ENCODE measurements at regions not wholly inside any gene's neighbourhood (a gene's known extent, or its start where the extent isn't known, plus 50 kb on each side); places are given as distances from the start of the nearest gene placed in this dataset.

DNA sequence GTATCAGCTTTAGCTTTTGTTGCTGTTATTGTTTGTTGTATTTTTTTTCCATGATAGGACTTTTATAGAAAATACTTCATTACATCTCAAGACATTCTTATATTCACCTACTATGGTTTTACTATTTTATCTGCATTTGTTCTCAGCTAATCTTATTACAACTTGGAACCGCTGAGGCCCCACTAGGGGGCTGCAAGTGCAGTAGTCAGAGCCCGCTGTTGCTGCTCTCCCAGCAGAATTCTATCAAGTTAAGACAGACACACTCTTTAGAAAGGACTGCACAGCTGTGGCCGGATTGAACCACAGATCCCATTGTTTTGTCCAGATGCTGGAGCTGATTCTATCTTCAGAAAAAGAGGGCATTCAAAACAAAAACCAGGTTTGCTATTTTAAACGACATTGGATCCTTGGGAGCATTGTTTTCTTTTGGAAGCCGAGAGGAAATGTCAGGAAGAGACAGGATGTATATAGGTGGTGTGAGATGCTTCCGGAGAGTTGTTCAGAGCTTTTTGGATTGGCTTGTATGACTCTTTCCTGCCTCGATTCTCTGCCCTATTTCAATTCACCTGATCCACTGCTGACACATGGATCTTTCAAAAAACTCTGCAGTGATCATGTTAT is 105.7 kb upstream of the GAREM1 start:
- Mint-ChIP-seq H3K9me3 (ENCODE audit: insufficient read depth) (no peaks in the 10 kb centered on the region), H3K27me3 (ENCODE audit: low read depth) (peaks cover 7% of the 10 kb centered on the region), H3K27ac (no peak overlapping the region), H3K36me3 (ENCODE audit: low read depth) (no peaks in the 10 kb centered on the region), H3K4me1 (ENCODE audit: low read depth) (no peaks in the 10 kb centered on the region), H3K4me3 (no peak overlapping the region)
- ChIA-PET CTCF (no interaction called here), POLR2A (no interaction called here)
- no peak for DNase-seq
- ATAC-seq = no peak

- H3K9me3 Mint-ChIP-seq (ENCODE audit: insufficient read depth) = no peaks in the 10 kb centered on the region
- no peaks in the 10 kb centered on the region for H3K27me3 Mint-ChIP-seq (ENCODE audit: low read depth)
- H3K27ac Mint-ChIP-seq = no peak overlapping the region
- no peak overlapping the region for H3K4me3 Mint-ChIP-seq
- no peaks in the 10 kb centered on the region for H3K36me3 Mint-ChIP-seq (ENCODE audit: low read depth)
- ChIA-PET POLR2A (no interaction called here), CTCF (no interaction called here)
- no peaks in the 10 kb centered on the region for H3K4me1 Mint-ChIP-seq (ENCODE audit: low read depth)
- DNase-seq (no peak), ATAC-seq (no peak)
Measured at GRCh38 chr18:32566960-32567359, 96.3 kb upstream of the GAREM1 start.

DNA sequence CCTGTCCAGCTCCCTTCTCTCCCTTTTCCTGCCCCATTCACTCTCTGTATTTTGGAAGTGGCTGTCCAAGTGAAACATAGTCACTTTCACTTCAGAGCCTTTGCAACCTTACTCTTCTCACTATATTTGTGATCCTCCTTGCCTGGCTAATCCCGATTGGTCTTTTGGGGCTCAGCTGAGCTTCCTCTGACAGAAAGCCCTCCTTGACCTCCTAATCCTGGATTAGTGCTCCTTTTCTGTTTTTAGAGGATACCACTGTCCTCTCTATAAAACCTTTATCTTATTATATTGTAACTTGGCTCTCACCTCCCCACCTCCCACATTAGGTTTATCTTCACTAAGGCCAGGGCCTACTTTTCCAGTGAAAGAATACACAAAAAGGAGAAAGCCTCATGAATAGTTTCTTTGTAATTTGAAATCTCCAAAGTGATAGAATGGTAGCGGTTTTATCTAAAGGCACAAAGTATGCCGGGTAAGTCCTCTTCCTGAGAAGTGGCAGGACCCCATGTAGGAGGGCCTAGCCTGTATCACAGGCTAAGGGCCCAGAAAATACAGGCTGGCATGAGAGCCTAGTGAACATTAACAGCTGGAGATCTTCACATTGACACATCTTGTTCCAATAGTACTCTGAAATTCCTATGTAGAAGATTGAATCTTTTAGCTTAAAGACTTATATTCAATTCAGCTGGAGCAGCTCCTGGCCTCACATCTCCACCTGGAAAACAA is 83.1 kb upstream of the GAREM1 start:
- ChIA-PET CTCF (interaction anchor here (6.8 kb wide), 1 partner anchor 396 kb away, joined by 68 read pairs; no protein-coding TSS in a partner anchor), POLR2A (no interaction called here)
- no peak overlapping the region for H3K27ac Mint-ChIP-seq
- H3K27me3 Mint-ChIP-seq (ENCODE audit: low read depth) = peaks cover 6% of the 10 kb centered on the region
- no peak overlapping the region for H3K4me3 Mint-ChIP-seq
- no peaks in the 10 kb centered on the region for H3K36me3 Mint-ChIP-seq (ENCODE audit: low read depth)
- no peaks in the 10 kb centered on the region for H3K9me3 Mint-ChIP-seq (ENCODE audit: insufficient read depth)
- no peak for DNase-seq
- H3K4me1 Mint-ChIP-seq (ENCODE audit: low read depth) = no peaks in the 10 kb centered on the region
- no peak for ATAC-seq

DNA sequence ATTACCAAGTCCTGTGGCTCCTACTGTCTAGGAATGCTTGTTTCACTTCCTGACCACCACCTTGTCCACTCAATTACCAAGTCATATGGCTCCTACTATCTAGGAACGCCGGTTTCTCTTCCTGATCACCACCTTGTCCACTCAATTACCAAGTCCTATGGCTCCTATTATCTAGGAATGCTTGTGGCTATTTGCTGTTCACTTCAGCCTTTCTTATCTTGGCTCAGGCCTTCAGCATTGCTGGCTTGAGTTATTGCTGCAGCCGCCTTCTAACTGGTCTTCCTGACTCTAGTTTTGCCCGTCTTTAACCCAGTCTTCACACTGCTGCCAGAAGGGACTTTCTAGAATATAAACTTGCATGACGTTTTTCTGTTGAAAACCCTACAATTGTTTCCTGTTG is 82.5 kb upstream of the GAREM1 start:
- CTCF ChIA-PET = interaction anchor here (0.6 to 6.8 kb wide), 7 partner anchors 10 to 395 kb away, joined by 3 to 68 read pairs (median 5); partner anchors contain the start of gene GAREM1
- H3K27me3 Mint-ChIP-seq (ENCODE audit: low read depth) = peaks cover 6% of the 10 kb centered on the region
- H3K4me1 Mint-ChIP-seq (ENCODE audit: low read depth) = no peaks in the 10 kb centered on the region
- DNase-seq (no peak), ATAC-seq (no peak)
- no peak overlapping the region for H3K4me3 Mint-ChIP-seq
- no peak overlapping the region for H3K27ac Mint-ChIP-seq
- POLR2A ChIA-PET = no interaction called here
- H3K9me3 Mint-ChIP-seq (ENCODE audit: insufficient read depth) = no peaks in the 10 kb centered on the region
- H3K36me3 Mint-ChIP-seq (ENCODE audit: low read depth) = no peaks in the 10 kb centered on the region

DNA sequence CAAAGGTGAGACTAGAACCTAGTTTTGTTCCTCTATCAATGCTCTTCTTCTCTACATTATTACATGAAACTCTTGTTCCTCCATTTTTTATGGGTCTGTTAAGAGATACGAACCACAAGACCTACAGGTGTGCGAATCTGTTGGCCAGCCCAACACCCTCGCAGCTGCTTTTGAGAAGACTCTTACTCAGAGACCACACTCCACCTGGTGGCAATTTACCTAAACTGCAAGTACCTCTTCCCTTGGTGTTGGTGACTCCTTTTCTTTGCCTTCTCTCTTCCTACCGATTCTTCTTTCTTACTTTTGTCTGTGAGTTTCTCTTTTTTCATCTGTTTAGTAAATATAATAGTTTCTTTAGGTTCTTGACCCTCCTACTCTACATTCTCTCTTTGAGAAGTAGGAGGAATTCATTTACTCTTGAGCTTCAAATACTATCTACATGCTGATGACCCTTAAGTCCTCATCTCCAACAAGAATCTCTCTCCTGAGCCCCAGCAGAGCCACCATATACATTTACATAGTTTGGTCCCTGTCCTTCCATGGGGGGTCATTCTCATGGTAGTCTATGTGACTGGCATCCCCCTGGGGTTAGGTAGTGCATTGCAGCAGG is 81.8 kb upstream of the GAREM1 start:
- H3K4me3 Mint-ChIP-seq = no peak overlapping the region
- H3K36me3 Mint-ChIP-seq (ENCODE audit: low read depth) = no peaks in the 10 kb centered on the region
- no peaks in the 10 kb centered on the region for H3K4me1 Mint-ChIP-seq (ENCODE audit: low read depth)
- ChIA-PET POLR2A (no interaction called here), CTCF (interaction anchor here (0.6 to 6.8 kb wide), 9 partner anchors 11 to 400 kb away, joined by 3 to 68 read pairs (median 4); partner anchors contain the start of gene GAREM1)
- no peak overlapping the region for H3K27ac Mint-ChIP-seq
- H3K27me3 Mint-ChIP-seq (ENCODE audit: low read depth) = peaks cover 4% of the 10 kb centered on the region
- peak; percentile 74 for ATAC-seq
- H3K9me3 Mint-ChIP-seq (ENCODE audit: insufficient read depth) = no peaks in the 10 kb centered on the region
- DNase-seq = peak; percentile 70

- ATAC-seq (no peak), DNase-seq (no peak)
- Mint-ChIP-seq H3K36me3 (ENCODE audit: low read depth) (no peaks in the 10 kb centered on the region), H3K27me3 (ENCODE audit: low read depth) (no peaks in the 10 kb centered on the region), H3K9me3 (ENCODE audit: insufficient read depth) (no peaks in the 10 kb centered on the region), H3K27ac (no peak overlapping the region), H3K4me1 (ENCODE audit: low read depth) (no peaks in the 10 kb centered on the region), H3K4me3 (no peak overlapping the region)
- CTCF ChIA-PET = interaction anchor here (1.4 to 6.8 kb wide), 4 partner anchors 279 to 398 kb away, joined by 3 to 68 read pairs (median 11); no protein-coding TSS in a partner anchor
- POLR2A ChIA-PET = no interaction called here
Measured at GRCh38 chr18:32550963-32551362, 80.3 kb upstream of the GAREM1 start.

DNA sequence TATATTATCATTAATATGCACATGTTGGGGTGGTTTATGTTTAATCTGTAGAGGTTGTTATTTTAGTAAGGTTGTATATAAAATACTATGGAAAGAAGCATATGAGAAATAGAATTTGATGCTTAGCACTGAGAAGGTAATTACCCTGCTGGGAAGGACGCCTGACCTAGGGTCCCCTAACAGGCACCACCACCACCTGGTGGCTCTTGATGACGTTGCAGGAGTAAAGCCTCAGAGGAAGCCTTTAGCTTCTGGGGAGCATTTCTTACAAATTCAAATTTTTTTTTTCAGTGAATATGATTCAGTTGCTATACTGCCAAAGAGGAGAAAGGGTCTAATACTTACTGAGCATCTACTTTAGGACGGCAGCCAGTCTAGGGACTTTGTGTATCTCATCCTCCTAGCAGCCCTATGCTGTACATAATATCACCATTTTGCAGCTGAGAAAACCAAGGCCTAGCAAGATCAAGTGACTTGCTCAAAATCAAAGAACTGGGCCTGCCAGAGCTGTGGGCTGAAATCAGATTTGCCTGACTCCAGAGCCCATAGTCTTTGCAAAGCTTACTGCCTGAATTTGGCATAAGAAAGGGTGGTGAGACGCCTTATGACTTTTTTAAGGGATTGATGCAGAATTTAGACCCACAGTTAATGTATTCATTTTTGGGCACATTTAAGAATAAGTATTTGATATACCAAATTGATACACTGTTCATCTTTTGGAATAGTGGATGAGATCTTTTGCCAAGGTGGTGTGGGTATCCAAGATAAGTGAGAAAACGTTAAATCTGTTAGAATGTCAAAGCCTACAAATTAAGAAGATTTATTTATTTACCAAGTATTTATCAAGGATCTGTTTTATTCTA is 78.8 kb upstream of the GAREM1 start:
- Mint-ChIP-seq H3K36me3 (ENCODE audit: low read depth) (no peaks in the 10 kb centered on the region), H3K9me3 (ENCODE audit: insufficient read depth) (no peaks in the 10 kb centered on the region), H3K27ac (no peak overlapping the region), H3K27me3 (ENCODE audit: low read depth) (peaks cover 2% of the 10 kb centered on the region), H3K4me3 (no peak overlapping the region), H3K4me1 (ENCODE audit: low read depth) (no peaks in the 10 kb centered on the region)
- ATAC-seq = peak; percentile 81
- ChIA-PET CTCF (interaction anchor here (1.1 to 6.8 kb wide), 5 partner anchors 41 to 391 kb away, joined by 3 to 68 read pairs (median 8); no protein-coding TSS in a partner anchor), POLR2A (no interaction called here)
- DNase-seq = peak; percentile 46

GRCh38 chr18:32548688-32549087 is 78.0 kb upstream of the GAREM1 start:
- ATAC-seq (no peak), DNase-seq (no peak)
- POLR2A ChIA-PET = no interaction called here
- peaks cover 2% of the 10 kb centered on the region for H3K27me3 Mint-ChIP-seq (ENCODE audit: low read depth)
- H3K4me3 Mint-ChIP-seq = no peak overlapping the region
- H3K9me3 Mint-ChIP-seq (ENCODE audit: insufficient read depth) = no peaks in the 10 kb centered on the region
- H3K4me1 Mint-ChIP-seq (ENCODE audit: low read depth) = no peaks in the 10 kb centered on the region
- H3K27ac Mint-ChIP-seq = no peak overlapping the region
- no peaks in the 10 kb centered on the region for H3K36me3 Mint-ChIP-seq (ENCODE audit: low read depth)
- CTCF ChIA-PET = interaction anchor here (1.2 to 6.8 kb wide), 4 partner anchors 40 to 390 kb away, joined by 3 to 68 read pairs (median 7); no protein-coding TSS in a partner anchor

- ATAC-seq (no peak), DNase-seq (no peak)
- Mint-ChIP-seq H3K4me1 (ENCODE audit: low read depth) (no peaks in the 10 kb centered on the region), H3K36me3 (ENCODE audit: low read depth) (no peaks in the 10 kb centered on the region), H3K27me3 (ENCODE audit: low read depth) (peaks cover 8% of the 10 kb centered on the region), H3K4me3 (no peak overlapping the region), H3K27ac (no peak overlapping the region), H3K9me3 (ENCODE audit: insufficient read depth) (no peaks in the 10 kb centered on the region)
- ChIA-PET CTCF (no interaction called here), POLR2A (no interaction called here)
Measured at GRCh38 chr18:32545631-32546030, 74.9 kb upstream of the GAREM1 start.

DNA sequence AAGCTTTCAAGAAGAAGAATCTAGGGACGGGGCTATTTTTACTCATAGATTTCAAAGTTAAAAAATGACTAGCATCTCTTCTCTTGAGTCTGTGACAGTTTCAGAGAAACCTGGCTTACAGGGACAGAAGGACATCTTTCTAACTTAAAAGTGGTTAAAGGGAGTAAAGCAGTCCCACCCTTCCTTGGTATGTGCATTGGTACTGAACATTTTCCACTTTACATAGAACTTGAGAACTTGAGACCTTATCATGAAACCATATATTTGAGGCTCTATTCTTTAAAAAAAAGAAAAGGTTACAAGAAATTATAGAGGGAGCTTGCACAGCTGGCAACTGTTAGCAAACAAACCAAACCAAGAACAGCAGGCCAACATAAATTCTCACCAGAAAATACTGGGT is 73.4 kb upstream of the GAREM1 start:
- ATAC-seq (no peak), DNase-seq (no peak)
- H3K36me3 Mint-ChIP-seq (ENCODE audit: low read depth) = no peaks in the 10 kb centered on the region
- no peaks in the 10 kb centered on the region for H3K9me3 Mint-ChIP-seq (ENCODE audit: insufficient read depth)
- H3K27me3 Mint-ChIP-seq (ENCODE audit: low read depth) = peaks cover 10% of the 10 kb centered on the region
- no peak overlapping the region for H3K27ac Mint-ChIP-seq
- H3K4me3 Mint-ChIP-seq = no peak overlapping the region
- H3K4me1 Mint-ChIP-seq (ENCODE audit: low read depth) = no peaks in the 10 kb centered on the region
- ChIA-PET CTCF (no interaction called here), POLR2A (no interaction called here)

DNA sequence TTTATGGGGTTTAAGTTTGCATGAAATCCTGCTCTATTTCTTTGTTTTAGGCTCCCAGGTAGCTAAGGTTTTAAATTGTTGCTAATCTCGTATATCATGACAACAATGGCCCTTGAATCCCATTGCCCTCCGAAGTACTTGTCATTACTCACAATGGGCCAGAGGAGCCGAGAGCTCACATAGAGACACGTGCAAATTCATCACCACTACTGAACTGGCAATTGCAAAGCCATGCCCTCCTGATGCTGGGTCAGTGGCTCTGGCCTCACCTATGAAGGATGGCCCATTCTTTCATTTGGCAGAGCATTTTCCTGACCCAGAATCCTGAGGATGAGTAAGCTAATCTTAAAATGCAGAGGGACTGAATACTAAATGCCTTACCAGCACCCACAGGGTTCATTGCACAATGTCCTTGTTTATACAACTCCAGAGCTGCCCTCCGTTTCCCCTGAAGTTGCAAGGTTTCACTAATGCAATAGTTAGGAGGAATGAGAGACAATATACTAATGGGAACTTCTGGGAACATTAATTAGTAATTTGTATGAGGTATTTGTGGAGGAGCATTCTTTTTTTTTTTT is 71.6 kb upstream of the GAREM1 start:
- Mint-ChIP-seq H3K36me3 (ENCODE audit: low read depth) (no peaks in the 10 kb centered on the region), H3K27me3 (ENCODE audit: low read depth) (peaks cover 10% of the 10 kb centered on the region), H3K4me1 (ENCODE audit: low read depth) (no peaks in the 10 kb centered on the region), H3K9me3 (ENCODE audit: insufficient read depth) (no peaks in the 10 kb centered on the region), H3K4me3 (no peak overlapping the region), H3K27ac (no peak overlapping the region)
- ATAC-seq = no peak
- POLR2A ChIA-PET = no interaction called here
- DNase-seq = no peak
- CTCF ChIA-PET = interaction anchor here (1.2 kb wide), 1 partner anchor 271 kb away, joined by 3 read pairs; no protein-coding TSS in a partner anchor
